HG03064 (cell line): ENCODE measurements at regions not wholly inside any gene's neighbourhood (a gene's known extent, or its start where the extent isn't known, plus 50 kb on each side); places are given as distances from the start of the nearest gene placed in this dataset.

Source experiments
- ATAC-seq: cut with Tn5 transposase; IDR thresholded peaks from one replicate; pipeline ENCODE4 v1.9.1; 2021; ENCODE audit warnings: low read depth; ENCODE audit not compliant: unreplicated experiment

DNA sequence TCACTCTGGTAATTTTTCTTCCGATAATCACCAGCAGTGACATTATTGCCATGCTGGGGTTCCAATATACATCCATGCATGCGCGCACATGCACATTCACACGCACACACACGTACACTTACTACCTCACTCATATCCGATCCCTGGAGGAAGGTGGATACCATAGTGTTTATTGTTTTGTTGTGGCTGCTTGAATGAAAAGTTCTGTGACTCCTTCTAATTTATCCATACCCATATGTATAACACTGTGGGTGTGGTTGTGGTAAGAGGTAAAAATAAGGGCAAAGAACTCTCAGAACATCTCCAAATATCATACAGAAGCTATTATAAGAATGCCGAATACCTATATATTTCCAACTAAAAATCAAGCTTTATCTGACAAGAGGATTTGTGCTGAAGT lies 407.8 kb upstream of the PODXL start:
- ATAC-seq = no peak

DNA sequence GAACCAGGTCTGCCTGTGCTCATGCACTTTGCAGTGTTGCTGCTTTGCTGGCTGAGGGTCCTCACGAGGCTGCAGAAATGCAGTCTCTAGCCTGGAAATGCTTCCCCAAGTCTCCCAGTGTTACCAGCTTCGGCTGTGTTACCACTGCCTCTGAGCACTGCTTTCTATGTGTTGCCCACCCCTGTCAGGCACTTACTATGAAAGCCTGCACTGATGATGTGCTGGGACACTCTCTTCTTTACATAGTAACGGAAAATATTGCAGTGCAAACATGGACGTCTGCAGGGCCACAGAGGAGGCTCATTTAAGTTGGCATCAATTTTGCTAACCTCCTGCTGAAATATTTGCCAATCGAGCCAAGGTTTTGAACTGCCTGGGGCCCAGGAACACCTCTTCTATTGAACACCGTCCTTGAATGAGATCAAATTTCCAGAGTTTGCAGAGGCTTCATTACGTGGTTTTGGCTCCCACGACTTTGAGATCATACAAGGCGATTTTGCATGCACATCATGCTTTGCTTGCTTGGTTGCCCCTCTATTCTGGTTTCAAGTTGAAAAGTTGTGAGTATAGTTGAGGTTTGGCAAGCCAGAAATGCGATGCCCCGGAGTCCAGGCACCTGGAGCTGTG lies 404.7 kb upstream of the PODXL start:
- no peak for ATAC-seq

DNA sequence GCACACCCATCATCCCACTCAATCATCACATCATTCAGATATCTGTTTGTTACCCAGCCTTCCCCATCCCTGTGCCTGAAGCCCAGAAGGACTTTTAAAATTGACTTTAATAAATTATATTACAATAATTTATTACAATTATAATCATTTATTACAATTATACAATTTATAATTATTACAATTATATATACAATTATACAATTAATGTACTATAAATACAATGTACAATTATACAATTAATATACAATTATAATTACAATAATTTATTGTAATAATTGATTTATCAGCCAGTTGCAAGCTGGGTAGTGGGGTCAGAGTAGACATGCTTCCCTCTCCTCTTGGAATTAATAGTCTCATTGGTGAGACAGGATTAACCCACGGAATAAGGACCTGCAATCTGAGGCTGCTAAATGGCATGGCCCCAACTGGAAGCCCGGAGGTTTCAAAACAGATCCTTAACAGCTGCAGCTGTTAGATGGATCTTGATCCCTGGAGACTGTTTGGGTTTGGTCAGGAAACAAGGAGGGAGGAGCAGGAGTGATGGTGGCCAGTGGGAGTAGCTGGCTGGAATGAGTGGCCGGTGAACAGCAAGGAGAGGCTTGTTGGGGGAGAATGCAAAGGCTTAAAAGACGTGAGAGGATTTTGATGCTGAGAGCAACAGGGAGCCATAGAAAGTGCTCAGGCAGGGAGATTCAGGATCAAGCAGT lies 402.8 kb upstream of the PODXL start:
- no peak for ATAC-seq

DNA sequence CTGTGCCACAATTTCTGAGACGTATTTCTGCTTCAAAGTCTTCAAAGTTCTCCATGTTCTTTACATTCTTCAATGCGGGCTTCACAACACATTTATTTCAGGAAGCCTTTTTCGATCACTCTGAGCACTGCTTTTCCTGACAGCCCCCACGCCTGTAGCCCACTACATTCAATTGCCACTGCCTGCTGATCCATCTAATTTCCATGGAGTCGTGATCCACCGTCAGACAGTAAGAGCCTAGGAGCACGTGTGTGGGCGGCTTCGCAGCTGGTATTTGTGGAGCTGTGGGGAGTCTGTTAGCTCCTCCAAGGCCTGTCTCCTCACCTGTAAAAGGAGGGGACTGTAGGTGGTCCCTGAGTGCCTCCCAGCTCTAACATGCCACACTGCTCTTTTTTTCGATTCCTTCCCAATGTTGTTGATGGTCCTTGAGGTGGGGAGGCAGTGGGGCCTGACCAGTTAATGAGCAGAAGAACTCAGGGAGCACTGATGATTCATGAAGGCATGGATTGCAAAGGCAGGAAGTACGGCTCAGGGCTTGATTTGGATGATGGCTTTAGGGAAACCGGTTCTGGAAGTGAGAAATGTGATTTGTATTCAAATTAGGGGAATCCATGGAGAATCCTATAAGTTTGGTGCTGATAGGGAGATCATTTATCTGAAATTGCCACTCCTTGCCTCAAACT lies 401.1 kb upstream of the PODXL start:
- no peak for ATAC-seq

DNA sequence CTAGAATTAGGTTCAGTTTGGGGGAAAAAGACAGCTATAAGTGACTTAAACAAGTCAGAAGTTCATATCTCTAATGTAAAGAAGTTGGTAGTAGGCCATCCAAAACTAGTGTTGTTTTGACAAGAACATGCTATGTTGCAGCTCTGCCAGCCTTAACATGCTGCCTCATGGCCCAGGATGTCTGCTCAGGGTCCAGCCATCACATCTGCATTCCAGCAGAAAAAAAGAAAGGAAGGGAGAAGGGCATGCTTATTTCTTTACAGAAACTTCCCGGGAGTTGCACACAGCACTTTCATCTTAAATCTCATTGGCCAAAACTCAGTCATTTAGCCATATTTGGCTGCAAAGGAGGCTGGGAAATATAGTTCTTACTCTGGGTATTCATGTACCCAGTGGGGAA lies 400.4 kb upstream of the PODXL start:
- no peak for ATAC-seq

DNA sequence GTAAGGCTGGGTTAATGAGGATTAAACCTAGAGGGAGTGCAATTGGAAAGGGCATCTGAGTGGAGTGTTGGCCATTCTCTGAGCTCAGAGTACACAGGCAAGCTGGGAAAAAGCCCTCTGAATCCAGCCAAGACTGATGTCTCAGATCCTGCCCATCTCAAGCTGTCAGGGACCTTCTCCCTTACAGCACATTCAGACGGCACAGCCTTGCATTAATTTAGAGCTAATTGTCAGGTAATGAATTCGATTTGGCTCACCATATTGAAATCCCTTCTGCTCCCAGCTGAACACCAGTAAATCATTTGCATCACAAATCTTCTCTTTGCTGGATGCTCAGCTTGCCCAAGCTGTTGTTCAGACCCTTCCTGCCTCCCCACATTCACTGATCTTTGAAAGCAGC lies 399.3 kb upstream of the PODXL start:
- no peak for ATAC-seq

DNA sequence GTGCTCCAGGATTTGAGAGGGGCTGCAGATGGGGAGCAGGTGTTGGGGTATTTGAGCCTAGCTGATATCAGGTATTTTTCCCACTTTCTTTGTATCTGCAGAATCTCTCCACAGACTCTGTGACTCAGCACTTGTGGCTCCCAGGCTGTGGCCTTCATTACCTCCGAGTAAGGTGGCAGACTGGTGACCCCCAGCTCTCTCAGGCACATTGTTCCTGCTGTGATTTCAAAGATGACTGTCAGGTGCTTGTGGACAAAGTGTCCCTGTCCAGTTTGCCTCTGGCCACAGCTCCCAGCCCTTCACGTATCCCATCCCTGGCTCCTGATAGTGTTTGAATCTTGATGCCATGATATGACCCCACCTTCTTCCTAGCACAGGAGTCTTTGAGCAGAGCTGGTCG lies 396.8 kb upstream of the PODXL start:
- ATAC-seq = no peak

DNA sequence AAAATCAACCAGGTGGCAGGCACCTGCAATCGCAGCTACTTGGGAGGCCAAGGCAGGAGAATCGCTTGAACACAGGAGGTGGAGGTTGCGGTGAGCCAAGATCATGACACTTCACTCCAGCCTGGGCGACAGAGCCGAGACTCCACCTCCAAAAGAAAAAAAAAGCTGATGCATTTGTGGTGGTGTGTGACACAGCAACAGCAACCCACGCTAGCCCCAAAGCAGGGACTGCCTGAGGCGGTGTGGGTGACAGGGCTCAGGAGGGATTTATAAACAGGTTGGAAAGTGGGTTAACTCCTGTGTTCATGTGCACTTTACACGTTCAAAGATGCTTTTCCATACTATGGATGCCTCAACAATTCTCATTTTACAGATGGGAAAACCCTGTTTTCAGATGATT lies 395.9 kb upstream of the PODXL start:
- ATAC-seq = no peak

DNA sequence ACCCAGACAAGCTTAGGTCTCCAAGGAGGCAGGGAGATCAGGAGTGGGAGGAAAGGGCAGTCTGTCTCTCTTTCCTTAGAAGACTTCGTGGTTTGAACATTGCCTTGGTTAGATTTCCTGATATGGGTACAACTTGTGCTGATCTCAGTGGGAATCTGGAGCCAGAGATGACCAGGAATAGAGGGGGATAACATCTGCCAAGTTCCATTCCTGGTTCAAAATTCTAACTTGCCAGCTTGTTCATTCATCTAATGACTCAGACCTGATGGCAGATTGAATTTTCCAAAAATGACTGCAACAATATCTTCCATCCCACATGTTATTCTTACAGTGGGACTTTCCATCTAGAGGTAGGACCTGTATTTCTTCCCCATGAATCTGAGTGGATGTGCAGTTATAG lies 394.3 kb upstream of the PODXL start:
- no peak for ATAC-seq

DNA sequence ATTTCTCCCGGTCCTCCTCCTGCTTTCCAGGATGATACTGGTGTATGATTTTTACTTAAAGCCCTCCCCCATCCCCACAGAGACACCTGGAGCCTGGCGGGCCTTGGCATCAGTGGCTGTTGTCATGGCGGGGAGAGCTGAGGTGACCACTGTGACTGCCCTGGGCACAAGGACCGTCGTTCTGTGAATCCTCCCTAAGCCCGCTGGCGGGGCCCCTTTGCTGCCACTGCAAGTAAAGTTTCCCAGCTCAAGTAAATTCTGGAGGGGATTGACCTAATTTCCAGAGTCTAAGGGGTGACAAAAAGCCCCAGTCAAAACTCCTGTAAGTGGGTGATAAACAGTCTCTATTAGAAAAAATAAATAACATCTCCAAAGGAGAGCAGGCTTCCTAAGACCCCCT lies 393.2 kb upstream of the PODXL start:
- ATAC-seq = no peak

DNA sequence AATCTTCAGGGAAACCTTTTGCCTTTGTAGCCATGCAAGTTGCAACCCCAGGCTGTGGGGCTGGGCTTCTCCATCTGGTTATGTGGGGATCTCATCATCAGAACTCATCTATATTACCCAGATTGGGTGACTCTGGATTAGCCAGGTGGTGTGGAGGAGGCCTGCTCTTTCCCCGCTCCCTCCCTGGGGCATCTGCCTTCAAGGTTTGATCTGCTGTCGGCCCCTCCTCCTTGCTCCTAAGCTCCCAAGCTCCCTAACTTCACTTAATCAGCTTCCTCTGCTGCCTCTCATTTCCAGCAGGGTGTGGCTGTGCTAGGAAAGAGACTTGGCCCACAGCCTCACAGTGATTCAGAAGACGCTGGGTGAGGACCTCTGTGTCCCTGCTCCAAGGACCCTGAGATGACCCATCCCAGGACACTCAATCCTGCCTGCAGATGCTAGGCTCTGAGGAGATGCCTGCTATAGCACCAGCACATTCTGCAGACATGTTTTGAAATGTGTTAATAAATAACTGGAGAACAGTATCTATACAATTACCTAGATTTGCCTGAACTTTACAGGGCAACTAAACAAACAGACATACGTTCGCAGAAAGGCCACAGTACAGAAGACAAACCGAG lies 392.1 kb upstream of the PODXL start:
- no peak for ATAC-seq

DNA sequence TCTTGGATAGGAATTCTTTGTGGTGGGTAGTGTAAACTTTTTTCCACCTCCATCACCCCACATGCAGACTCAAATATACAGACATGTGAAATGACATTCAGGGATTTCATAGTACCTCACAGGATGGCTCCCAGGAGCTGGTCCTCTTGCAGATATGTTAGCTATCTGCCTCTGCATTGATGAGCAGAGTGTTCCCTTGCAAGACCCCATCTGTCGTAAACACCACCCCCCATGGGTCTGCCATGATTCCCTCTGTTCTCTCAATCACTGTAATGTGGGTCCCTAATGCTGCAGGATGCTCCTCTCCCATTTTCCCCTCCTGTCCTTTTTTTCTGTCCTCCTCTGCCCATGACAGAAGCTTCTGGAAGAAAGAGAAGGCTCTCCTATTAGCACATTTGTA lies 391.2 kb upstream of the PODXL start:
- no peak for ATAC-seq

DNA sequence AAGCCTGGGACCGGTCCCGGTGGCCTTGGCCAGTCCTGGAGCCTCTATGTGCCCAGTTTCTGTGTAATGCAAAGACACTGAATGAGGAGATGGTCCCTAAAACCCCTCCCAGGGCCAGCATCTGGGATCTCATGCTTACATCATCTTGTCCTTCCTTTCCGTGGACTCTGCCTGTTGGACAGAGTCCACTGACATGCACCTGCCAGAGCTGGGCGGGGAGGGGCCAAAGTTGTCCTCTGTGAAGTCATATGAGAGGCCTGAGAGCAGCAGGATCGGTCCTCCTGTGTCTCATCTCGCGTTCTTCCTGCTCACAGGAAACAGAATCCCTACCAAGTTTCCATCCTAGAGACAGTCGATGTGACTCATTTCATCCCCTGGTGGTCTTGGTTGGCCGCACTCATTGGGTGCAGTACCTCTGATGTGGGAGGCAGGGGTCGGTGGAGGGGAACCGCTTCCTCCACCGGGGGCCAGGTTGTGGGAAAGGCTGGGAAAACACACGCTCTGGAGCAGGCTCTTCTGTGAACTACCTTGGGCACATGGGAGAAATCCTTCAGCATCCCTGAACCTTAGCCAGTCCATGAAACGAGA lies 389.6 kb upstream of the PODXL start:
- ATAC-seq = no peak

DNA sequence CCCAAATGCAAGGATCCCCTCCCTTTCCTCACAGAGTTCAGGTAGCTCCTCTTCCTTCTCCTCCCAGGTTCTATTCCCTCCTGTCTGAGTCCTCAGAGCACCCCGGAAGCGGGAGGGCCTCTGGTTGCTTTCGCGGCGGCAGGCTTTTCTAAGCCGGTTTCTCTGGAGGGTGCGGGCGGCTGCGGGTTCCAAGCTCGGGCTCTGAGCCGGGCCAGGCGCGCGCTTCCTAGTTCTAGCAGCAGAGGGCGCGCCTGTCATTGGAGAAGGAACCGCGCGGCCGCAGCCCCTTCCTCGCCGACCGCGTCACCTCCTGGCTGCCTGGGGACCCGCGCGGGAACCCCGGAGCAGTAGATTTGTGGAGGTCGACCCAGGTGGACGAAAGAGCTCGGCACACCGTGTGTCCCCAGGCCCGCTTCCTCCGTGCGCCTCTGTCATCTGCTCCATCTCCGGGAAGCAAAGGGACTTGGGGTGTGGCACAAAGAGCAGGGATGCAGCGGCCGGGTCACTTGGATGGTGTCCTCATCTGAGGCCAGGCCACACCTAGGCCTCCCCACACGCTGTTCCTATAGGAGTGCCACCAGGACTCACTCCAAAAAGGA lies 389.0 kb upstream of the PODXL start:
- ATAC-seq = no peak

DNA sequence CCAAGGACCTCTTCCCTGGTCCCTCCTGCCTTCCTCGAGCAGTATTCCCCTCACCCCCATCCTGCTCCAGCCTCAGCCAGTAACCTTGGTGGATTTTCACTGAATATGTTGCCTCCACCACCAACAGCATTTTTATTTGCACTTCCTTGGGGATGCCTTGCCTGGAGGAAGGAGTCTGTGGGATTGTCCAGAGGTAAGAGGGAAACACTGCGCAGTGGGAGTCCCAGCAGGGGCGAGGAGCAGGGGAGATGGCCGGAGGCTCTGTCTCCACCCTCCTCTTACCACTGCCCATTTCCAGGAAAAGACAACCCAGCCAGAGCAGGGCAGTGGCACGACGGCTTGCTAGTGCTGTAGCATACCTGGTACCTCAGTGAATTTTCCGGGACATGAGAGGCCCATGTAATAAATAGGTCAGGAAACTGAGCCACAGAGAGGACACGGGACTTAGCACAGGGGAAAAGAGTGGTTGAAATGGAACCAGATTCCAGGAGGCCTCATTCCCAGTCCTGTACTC lies 388.2 kb upstream of the PODXL start:
- ATAC-seq = no peak

DNA sequence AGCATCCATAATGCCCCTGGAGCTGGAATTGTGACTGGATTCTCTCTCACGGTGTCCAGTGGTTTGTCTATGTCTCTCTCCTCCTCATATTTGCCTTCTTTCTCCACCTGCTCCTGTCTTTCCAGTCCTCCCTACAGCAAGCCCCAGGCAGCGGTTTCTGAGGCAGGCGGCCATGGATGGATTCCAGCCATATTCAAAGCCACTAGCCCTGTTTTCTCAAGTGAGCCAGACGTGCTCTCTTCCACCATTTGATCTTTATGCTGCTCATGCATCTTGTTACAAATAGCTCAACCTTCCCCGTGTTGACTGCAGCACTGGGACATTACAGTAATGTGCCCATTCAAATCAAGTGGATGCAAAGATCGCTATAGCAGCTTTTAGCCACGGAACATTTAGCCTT lies 387.2 kb upstream of the PODXL start:
- no peak for ATAC-seq

DNA sequence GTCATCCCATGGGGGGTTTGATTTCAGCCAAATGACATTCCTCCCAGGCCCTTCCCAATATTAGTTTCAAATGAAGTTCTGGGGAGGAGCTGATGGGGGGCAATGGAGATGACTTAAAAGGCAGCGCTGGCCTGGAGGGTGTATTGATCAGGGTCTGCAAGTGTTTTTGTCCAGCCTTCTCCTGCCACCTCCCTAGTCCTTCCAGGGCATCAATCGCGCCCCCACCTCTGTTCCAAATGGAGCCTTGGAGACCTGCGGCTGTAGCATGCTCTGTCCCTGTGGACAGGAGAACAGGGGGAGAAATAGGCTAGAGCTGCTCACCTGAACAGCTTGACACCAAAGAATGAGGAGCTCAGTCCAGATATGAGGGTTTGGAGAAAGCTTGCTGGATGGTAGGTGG lies 386.8 kb upstream of the PODXL start:
- no peak for ATAC-seq

DNA sequence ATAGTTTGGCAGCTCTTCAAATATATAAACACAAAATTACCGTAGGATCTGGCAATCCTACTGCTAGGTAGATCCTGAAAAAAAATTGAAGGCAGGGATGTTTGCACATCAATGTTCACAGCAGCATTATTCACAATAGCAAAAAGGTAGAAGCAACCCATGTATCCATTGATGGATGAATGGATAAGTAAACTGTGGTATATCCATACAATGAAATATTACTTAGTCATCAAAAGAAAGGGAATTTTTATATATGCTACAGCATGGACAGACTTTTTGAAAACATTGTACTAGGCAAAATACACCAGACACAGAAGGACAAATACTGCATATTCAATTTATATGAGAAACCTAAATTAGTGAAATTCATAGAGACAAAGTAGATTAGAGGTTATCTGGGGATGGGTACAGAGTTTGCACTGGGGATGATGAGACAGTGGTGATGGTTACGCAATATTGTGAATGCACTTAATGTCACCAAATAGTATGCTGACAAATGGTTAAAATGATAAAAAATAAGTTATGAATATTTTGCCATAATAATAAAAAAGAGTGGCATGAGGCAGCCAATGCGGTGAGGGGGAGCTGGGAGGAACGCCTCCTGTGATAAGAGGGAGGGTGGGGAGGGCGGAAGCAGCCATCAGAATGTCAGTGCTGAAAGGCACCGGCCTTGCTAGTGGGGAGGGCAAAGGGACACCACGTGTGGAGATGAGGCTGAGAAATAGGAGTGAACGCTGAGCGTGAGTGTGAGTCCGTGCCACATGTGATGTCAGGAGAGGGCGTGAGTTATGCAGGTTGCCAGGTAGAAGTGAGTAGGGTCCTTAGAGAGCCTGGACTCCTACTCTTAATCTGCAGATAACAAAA lies 386.1 kb upstream of the PODXL start:
- no peak for ATAC-seq

DNA sequence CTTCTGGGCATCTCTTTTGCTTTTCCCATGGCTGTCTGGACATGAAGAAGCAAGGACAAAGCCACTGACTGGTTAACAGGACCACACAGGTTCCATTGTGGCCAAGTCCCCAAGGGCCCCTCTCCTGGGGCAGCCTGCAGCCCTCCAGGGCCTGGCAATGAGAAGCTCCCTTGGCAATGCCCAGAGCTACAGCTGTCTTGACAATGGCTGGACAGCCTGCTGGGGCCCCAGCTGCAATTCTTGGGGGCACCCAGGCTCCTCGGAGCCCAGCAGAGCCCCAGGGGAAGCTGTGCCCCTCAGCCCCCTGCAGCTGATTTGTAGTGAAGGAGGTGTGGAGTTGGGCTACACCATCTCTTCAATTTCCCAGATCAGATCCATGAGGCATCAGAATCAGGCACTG lies 384.9 kb upstream of the PODXL start:
- no peak for ATAC-seq
